Nephron progenitor cell (in vitro differentiated cells): ENCODE measurements at regions not wholly inside any gene's neighbourhood (a gene's known extent, or its start where the extent isn't known, plus 50 kb on each side); places are given as distances from the start of the nearest gene placed in this dataset.

Experiments
- DNase-seq: peaks from one replicate; pipeline ENCODE4 v3.0.0; 2021
- H3K27ac Mint-ChIP-seq: 2 replicates; pipeline ENCODE4 v1.8.0; 2021; ENCODE audit warnings: mild to moderate bottlenecking, moderate library complexity, mixed read lengths
- H3K27me3 Mint-ChIP-seq: 2 replicates; pipeline ENCODE4 v1.8.0; 2021; ENCODE audit warnings: mild to moderate bottlenecking, low read depth, mixed read lengths; ENCODE audit not compliant: poor library complexity
- H3K36me3 Mint-ChIP-seq: 2 replicates; pipeline ENCODE4 v1.8.0; 2021; ENCODE audit warnings: low read depth, mixed read lengths
- H3K4me1 Mint-ChIP-seq: 2 replicates; pipeline ENCODE4 v1.8.0; 2021; ENCODE audit warnings: mixed read lengths
- H3K4me3 Mint-ChIP-seq: 2 replicates; pipeline ENCODE4 v1.8.0; 2021; ENCODE audit warnings: mild to moderate bottlenecking, moderate library complexity, mixed read lengths
- H3K9me3 Mint-ChIP-seq: 2 replicates; pipeline ENCODE4 v1.8.0; 2021; ENCODE audit warnings: mild to moderate bottlenecking, moderate library complexity, mixed read lengths
- CTCF ChIP-seq: fragments of 200-600 bp; sonication (generic); IDR thresholded peaks from 2 replicates; pipeline ENCODE4 v1.5.0; 2021; ENCODE audit warnings: antibody characterized with exemption

- Mint-ChIP-seq H3K4me1 (no peaks in the 10 kb centered on the region), H3K4me3 (no peak overlapping the region), H3K9me3 (peaks cover 4% of the 10 kb centered on the region), H3K36me3 (no peaks in the 10 kb centered on the region), H3K27ac (no peak overlapping the region), H3K27me3 (peaks cover 4% of the 10 kb centered on the region)
- DNase-seq = no peak
- TF ChIP-seq CTCF = no peak
Observed at GRCh38 chr2:13035866-13036265, 319.1 kb downstream of the TRIB2 start.

- H3K4me1 Mint-ChIP-seq = no peaks in the 10 kb centered on the region
- TF ChIP-seq CTCF = no peak
- H3K36me3 Mint-ChIP-seq = no peaks in the 10 kb centered on the region
- peaks cover 24% of the 10 kb centered on the region for H3K9me3 Mint-ChIP-seq
- DNase-seq = no peak
- peaks cover 16% of the 10 kb centered on the region for H3K27me3 Mint-ChIP-seq
- no peak overlapping the region for H3K27ac Mint-ChIP-seq
- H3K4me3 Mint-ChIP-seq = no peak overlapping the region
Observed at GRCh38 chr2:13040043-13040442, 323.3 kb downstream of the TRIB2 start.

- DNase-seq = no peak
- peak; percentile 33 for TF ChIP-seq CTCF
- Mint-ChIP-seq H3K4me3 (no peak overlapping the region), H3K27ac (no peak overlapping the region), H3K27me3 (peaks cover 12% of the 10 kb centered on the region), H3K4me1 (no peaks in the 10 kb centered on the region), H3K9me3 (peaks cover 15% of the 10 kb centered on the region), H3K36me3 (no peaks in the 10 kb centered on the region)
Observed at GRCh38 chr2:13046557-13047165, 329.9 kb downstream of the TRIB2 start.

GRCh38 chr2:13050764-13051163 is 334.0 kb downstream of the TRIB2 start:
- Mint-ChIP-seq H3K9me3 (peaks cover 4% of the 10 kb centered on the region), H3K4me1 (no peaks in the 10 kb centered on the region), H3K36me3 (no peaks in the 10 kb centered on the region), H3K4me3 (no peak overlapping the region), H3K27me3 (peaks cover 6% of the 10 kb centered on the region), H3K27ac (no peak overlapping the region)
- DNase-seq = no peak
- TF ChIP-seq CTCF = no peak

GRCh38 chr2:13052547-13052946 is 335.8 kb downstream of the TRIB2 start:
- peaks cover 6% of the 10 kb centered on the region for H3K27me3 Mint-ChIP-seq
- H3K4me3 Mint-ChIP-seq = no peak overlapping the region
- H3K27ac Mint-ChIP-seq = no peak overlapping the region
- peaks cover 4% of the 10 kb centered on the region for H3K9me3 Mint-ChIP-seq
- no peak for DNase-seq
- no peaks in the 10 kb centered on the region for H3K4me1 Mint-ChIP-seq
- no peaks in the 10 kb centered on the region for H3K36me3 Mint-ChIP-seq
- no peak for TF ChIP-seq CTCF

- H3K4me3 Mint-ChIP-seq = no peak overlapping the region
- peak; percentile 54 for TF ChIP-seq CTCF
- H3K36me3 Mint-ChIP-seq = no peaks in the 10 kb centered on the region
- H3K27ac Mint-ChIP-seq = no peak overlapping the region
- DNase-seq = no peak
- peaks cover 6% of the 10 kb centered on the region for H3K27me3 Mint-ChIP-seq
- no peaks in the 10 kb centered on the region for H3K4me1 Mint-ChIP-seq
- no peaks in the 10 kb centered on the region for H3K9me3 Mint-ChIP-seq
Observed at GRCh38 chr2:13056259-13056843, 339.6 kb downstream of the TRIB2 start.
